GM12891 (cell line): ENCODE measurements at regions not wholly inside any gene's neighbourhood (a gene's known extent, or its start where the extent isn't known, plus 50 kb on each side); places are given as distances from the start of the nearest gene placed in this dataset.

Experiments
- PAX5 ChIP-seq: IDR thresholded peaks from 2 replicates; pipeline ENCODE4 v1.6.1; 2011; ENCODE audit warnings: low read length, moderate library complexity, mild to moderate bottlenecking; ENCODE audit not compliant: insufficient read depth, severe bottlenecking
- POLR2A ChIP-seq: IDR thresholded peaks from 2 replicates; pipeline ENCODE4 v1.6.1; 2011; ENCODE audit warnings: low read depth, low read length, control low read depth
- POLR2AphosphoS5 ChIP-seq: IDR thresholded peaks from 2 replicates; pipeline ENCODE4 v1.6.1; 2011; ENCODE audit warnings: low read depth, low read length, control low read depth
- SPI1 ChIP-seq: IDR thresholded peaks from 2 replicates; pipeline ENCODE4 v1.6.1; 2011; ENCODE audit warnings: low read depth, low read length, control low read depth
- TAF1 ChIP-seq: IDR thresholded peaks from 2 replicates; pipeline ENCODE4 v1.6.1; 2011; ENCODE audit warnings: low read depth, low read length, control low read depth

- no peak for TF ChIP-seq TAF1
- no peak for TF ChIP-seq POLR2A
- TF ChIP-seq PAX5 = no peak
- no peak for TF ChIP-seq POLR2AphosphoS5
- no peak for TF ChIP-seq SPI1
These were observed 292.8 kb downstream of the CCDC85A start for GRCh38 chr2:56476509-56477071.
